Retinal pigment epithelial cell (primary cell): ENCODE measurements at regions not wholly inside any gene's neighbourhood (a gene's known extent, or its start where the extent isn't known, plus 50 kb on each side); places are given as distances from the start of the nearest gene placed in this dataset.

Experiments used
- DNase-seq: peaks from one replicate; pipeline ENCODE4 v3.0.0-alpha.2; 2010; ENCODE audit warnings: low read depth
- H3K4me3 ChIP-seq: 2 replicates; pipeline ENCODE4 v1.5.1; 2011; ENCODE audit warnings: mild to moderate bottlenecking, low read length, control low read depth, moderate library complexity
- CTCF ChIP-seq: conservative IDR thresholded peaks from 2 replicates; pipeline ENCODE4 v1.5.1; 2011; ENCODE audit warnings: low read depth, low read length, control low read depth, inconsistent platforms

- no peak overlapping the region for H3K4me3 ChIP-seq
- DNase-seq = no peak
- TF ChIP-seq CTCF = no peak
These were observed 120.1 kb upstream of the CAMK1G start for GRCh38 chr1:209463441-209463840.

- no peak for DNase-seq
- TF ChIP-seq CTCF = no peak
- H3K4me3 ChIP-seq = no peak overlapping the region
These were observed 110.5 kb upstream of the CAMK1G start for GRCh38 chr1:209473025-209473424.

GRCh38 chr1:209480345-209480744 lies 103.2 kb upstream of the CAMK1G start:
- TF ChIP-seq CTCF = no peak
- H3K4me3 ChIP-seq = no peak overlapping the region
- no peak for DNase-seq

- DNase-seq = no peak
- H3K4me3 ChIP-seq = no peak overlapping the region
- no peak for TF ChIP-seq CTCF
These were observed 99.8 kb upstream of the CAMK1G start for GRCh38 chr1:209483691-209484090.

GRCh38 chr1:209484429-209484828 lies 99.1 kb upstream of the CAMK1G start:
- no peak overlapping the region for H3K4me3 ChIP-seq
- DNase-seq = no peak
- no peak for TF ChIP-seq CTCF

GRCh38 chr1:209485167-209485566 lies 98.3 kb upstream of the CAMK1G start:
- DNase-seq = no peak
- TF ChIP-seq CTCF = no peak
- H3K4me3 ChIP-seq = no peak overlapping the region

GRCh38 chr1:209485751-209486150 lies 97.8 kb upstream of the CAMK1G start:
- H3K4me3 ChIP-seq = no peak overlapping the region
- no peak for DNase-seq
- no peak for TF ChIP-seq CTCF
